Stimulated activated naive CD8-positive, alpha-beta T cell treated with anti-CD3 and anti-CD28 coated beads, Interleukin-15, Interleukin-2, amounts not matched to agents 100 ng/mL and 50 ng/mL, for 24 hours (primary cell): ENCODE measurements at regions not wholly inside any gene's neighbourhood (a gene's known extent, or its start where the extent isn't known, plus 50 kb on each side); places are given as distances from the start of the nearest gene placed in this dataset.
"Not testable (repeated sequence)": the region's sequence is repeated elsewhere in the genome, so short reads cannot be mapped to it uniquely, and the experiment has no call there.

Experiments
- H3K27ac Mint-ChIP-seq: one replicate; pipeline ENCODE4 v1.8.0; 2021; ENCODE audit warnings: mild to moderate bottlenecking, mixed read lengths
- H3K27me3 Mint-ChIP-seq: one replicate; pipeline ENCODE4 v1.8.0; 2021; ENCODE audit warnings: mixed read lengths
- H3K36me3 Mint-ChIP-seq: one replicate; pipeline ENCODE4 v1.8.0; 2021; ENCODE audit warnings: low read depth, mixed read lengths
- H3K4me1 Mint-ChIP-seq: one replicate; pipeline ENCODE4 v1.8.0; 2021; ENCODE audit warnings: low read depth, mixed read lengths
- H3K4me3 Mint-ChIP-seq: one replicate; pipeline ENCODE4 v1.8.0; 2021; ENCODE audit warnings: mild to moderate bottlenecking, mixed read lengths
- H3K9me3 Mint-ChIP-seq: one replicate; pipeline ENCODE4 v1.8.0; 2021; ENCODE audit warnings: mixed read lengths

- no peaks in the 10 kb centered on the region for H3K27me3 Mint-ChIP-seq
- H3K9me3 Mint-ChIP-seq, result peaks cover 3% of the 10 kb centered on the region
- H3K27ac Mint-ChIP-seq, result no peak overlapping the region
- no peak overlapping the region for H3K4me3 Mint-ChIP-seq
- H3K4me1 Mint-ChIP-seq, result no peaks in the 10 kb centered on the region
- H3K36me3 Mint-ChIP-seq, result no peaks in the 10 kb centered on the region
Measured at GRCh38 chr9:16275795-16276624, 594.5 kb downstream of the BNC2 start.

- Mint-ChIP-seq H3K9me3 (peaks cover 7% of the 10 kb centered on the region), H3K27ac (no peak overlapping the region)
Measured at GRCh38 chr9:16276866-16277265, 593.6 kb downstream of the BNC2 start.

GRCh38 chr9:16277471-16277960 lies 593.0 kb downstream of the BNC2 start:
- Mint-ChIP-seq H3K27ac (no peak overlapping the region), H3K9me3 (peaks cover 7% of the 10 kb centered on the region), H3K4me1 (no peaks in the 10 kb centered on the region), H3K4me3 (no peak overlapping the region), H3K27me3 (no peaks in the 10 kb centered on the region), H3K36me3 (no peaks in the 10 kb centered on the region)

More at GRCh38 chr9:16276866-16277265, 593.6 kb downstream of the BNC2 start:
- Mint-ChIP-seq H3K4me3 (no peak overlapping the region), H3K4me1 (no peaks in the 10 kb centered on the region), H3K27me3 (no peaks in the 10 kb centered on the region), H3K36me3 (no peaks in the 10 kb centered on the region)

- Mint-ChIP-seq H3K27me3 (no peaks in the 10 kb centered on the region), H3K4me3 (no peak overlapping the region)
Measured at GRCh38 chr9:16278326-16278999, 592.0 kb downstream of the BNC2 start.

GRCh38 chr9:16281707-16282106 lies 588.8 kb downstream of the BNC2 start:
- Mint-ChIP-seq H3K4me3 (no peak overlapping the region), H3K9me3 (peaks cover 8% of the 10 kb centered on the region), H3K27me3 (no peaks in the 10 kb centered on the region), H3K27ac (no peak overlapping the region), H3K36me3 (no peaks in the 10 kb centered on the region), H3K4me1 (no peaks in the 10 kb centered on the region)

More at GRCh38 chr9:16278326-16278999, 592.0 kb downstream of the BNC2 start:
- Mint-ChIP-seq H3K36me3 (no peaks in the 10 kb centered on the region), H3K4me1 (no peaks in the 10 kb centered on the region), H3K9me3 (peaks cover 6% of the 10 kb centered on the region), H3K27ac (no peak overlapping the region)

- Mint-ChIP-seq H3K9me3 (peaks cover 8% of the 10 kb centered on the region), H3K27ac (no peak overlapping the region), H3K27me3 (no peaks in the 10 kb centered on the region), H3K36me3 (no peaks in the 10 kb centered on the region), H3K4me3 (no peak overlapping the region), H3K4me1 (no peaks in the 10 kb centered on the region)
Measured at GRCh38 chr9:16282216-16282615, 588.3 kb downstream of the BNC2 start.

GRCh38 chr9:16282718-16283117 lies 587.8 kb downstream of the BNC2 start:
- Mint-ChIP-seq H3K27me3 (no peaks in the 10 kb centered on the region), H3K9me3 (peaks cover 8% of the 10 kb centered on the region), H3K36me3 (no peaks in the 10 kb centered on the region), H3K4me3 (no peak overlapping the region), H3K27ac (no peak overlapping the region), H3K4me1 (no peaks in the 10 kb centered on the region)

GRCh38 chr9:16286160-16286559 lies 584.3 kb downstream of the BNC2 start:
- Mint-ChIP-seq H3K27ac (no peak overlapping the region), H3K4me3 (no peak overlapping the region), H3K4me1 (no peaks in the 10 kb centered on the region), H3K9me3 (peaks cover 8% of the 10 kb centered on the region), H3K27me3 (no peaks in the 10 kb centered on the region), H3K36me3 (no peaks in the 10 kb centered on the region)

- H3K9me3 Mint-ChIP-seq, result no peaks in the 10 kb centered on the region
- H3K27me3 Mint-ChIP-seq, result no peaks in the 10 kb centered on the region
- no peaks in the 10 kb centered on the region for H3K36me3 Mint-ChIP-seq
- H3K27ac Mint-ChIP-seq, result no peak overlapping the region
- H3K4me1 Mint-ChIP-seq, result no peaks in the 10 kb centered on the region
- H3K4me3 Mint-ChIP-seq, result no peak overlapping the region
Measured at GRCh38 chr9:16289639-16290038, 580.8 kb downstream of the BNC2 start.

GRCh38 chr9:16290169-16290568 lies 580.3 kb downstream of the BNC2 start:
- Mint-ChIP-seq H3K27ac (no peak overlapping the region), H3K27me3 (no peaks in the 10 kb centered on the region), H3K9me3 (no peaks in the 10 kb centered on the region), H3K36me3 (no peaks in the 10 kb centered on the region), H3K4me3 (no peak overlapping the region), H3K4me1 (no peaks in the 10 kb centered on the region)

GRCh38 chr9:16291921-16292320 lies 578.5 kb downstream of the BNC2 start:
- Mint-ChIP-seq H3K4me3 (no peak overlapping the region), H3K27ac (no peak overlapping the region), H3K27me3 (no peaks in the 10 kb centered on the region), H3K4me1 (no peaks in the 10 kb centered on the region), H3K9me3 (no peaks in the 10 kb centered on the region), H3K36me3 (no peaks in the 10 kb centered on the region)

- H3K27ac Mint-ChIP-seq, result no peak overlapping the region
- H3K9me3 Mint-ChIP-seq, result peaks cover 3% of the 10 kb centered on the region
- H3K36me3 Mint-ChIP-seq, result no peaks in the 10 kb centered on the region
- no peak overlapping the region for H3K4me3 Mint-ChIP-seq
- H3K4me1 Mint-ChIP-seq, result no peaks in the 10 kb centered on the region
- H3K27me3 Mint-ChIP-seq, result no peaks in the 10 kb centered on the region
Measured at GRCh38 chr9:16293610-16294009, 576.9 kb downstream of the BNC2 start.

GRCh38 chr9:16294133-16294770 lies 576.2 kb downstream of the BNC2 start:
- no peak overlapping the region for H3K27ac Mint-ChIP-seq
- H3K4me3 Mint-ChIP-seq, result no peak overlapping the region
- H3K27me3 Mint-ChIP-seq, result no peaks in the 10 kb centered on the region
- H3K4me1 Mint-ChIP-seq, result no peaks in the 10 kb centered on the region
- peaks cover 9% of the 10 kb centered on the region for H3K9me3 Mint-ChIP-seq
- no peaks in the 10 kb centered on the region for H3K36me3 Mint-ChIP-seq

- not testable (repeated sequence) for H3K27me3 Mint-ChIP-seq, H3K36me3 Mint-ChIP-seq, H3K27ac Mint-ChIP-seq, H3K4me3 Mint-ChIP-seq, H3K4me1 Mint-ChIP-seq, H3K9me3 Mint-ChIP-seq
Measured at GRCh38 chr9:16294940-16295339, 575.5 kb downstream of the BNC2 start.

- H3K4me1 Mint-ChIP-seq, H3K27me3 Mint-ChIP-seq, H3K4me3 Mint-ChIP-seq, H3K9me3 Mint-ChIP-seq, H3K27ac Mint-ChIP-seq, H3K36me3 Mint-ChIP-seq: not testable (repeated sequence)
Measured at GRCh38 chr9:16299368-16299767, 571.1 kb downstream of the BNC2 start.
